AG09309 (cell line): ENCODE measurements at regions not wholly inside any gene's neighbourhood (a gene's known extent, or its start where the extent isn't known, plus 50 kb on each side); places are given as distances from the start of the nearest gene placed in this dataset.

Experiments
- DNase-seq: peaks from one replicate; pipeline ENCODE4 v3.0.0-alpha.2; 2010; ENCODE audit warnings: low read depth
- H3K4me3 ChIP-seq: 2 replicates; pipeline ENCODE4 v1.5.1; 2011; ENCODE audit warnings: mild to moderate bottlenecking, low read depth, low read length, moderate library complexity; ENCODE audit not compliant: control insufficient read depth
- CTCF ChIP-seq: IDR thresholded peaks from 2 replicates; pipeline ENCODE4 v1.5.1; 2011; ENCODE audit warnings: mild to moderate bottlenecking, low read depth, low read length, inconsistent platforms; ENCODE audit not compliant: insufficient read depth, control insufficient read depth; ENCODE audit errors: missing control alignments

GRCh38 chr4:96523611-96524010 is 683.7 kb downstream of the PDHA2 start:
- no peak for TF ChIP-seq CTCF
- DNase-seq: no peak
- H3K4me3 ChIP-seq: no peak overlapping the region

GRCh38 chr4:96524311-96524875 is 684.5 kb downstream of the PDHA2 start:
- no peak for DNase-seq
- no peak for TF ChIP-seq CTCF
- H3K4me3 ChIP-seq: no peak overlapping the region

- no peak overlapping the region for H3K4me3 ChIP-seq
- no peak for TF ChIP-seq CTCF
- DNase-seq: no peak
Observed at GRCh38 chr4:96525898-96526297, 686.0 kb downstream of the PDHA2 start.

GRCh38 chr4:96526625-96527024 is 686.7 kb downstream of the PDHA2 start:
- DNase-seq: no peak
- H3K4me3 ChIP-seq: no peak overlapping the region
- no peak for TF ChIP-seq CTCF

- H3K4me3 ChIP-seq: no peak overlapping the region
- no peak for DNase-seq
- TF ChIP-seq CTCF: no peak
Observed at GRCh38 chr4:96531836-96532235, 691.9 kb downstream of the PDHA2 start.

- no peak overlapping the region for H3K4me3 ChIP-seq
- TF ChIP-seq CTCF: no peak
- DNase-seq: no peak
Observed at GRCh38 chr4:96543346-96543745, 703.5 kb downstream of the PDHA2 start.

GRCh38 chr4:96558466-96558865 is 718.6 kb downstream of the PDHA2 start:
- no peak overlapping the region for H3K4me3 ChIP-seq
- TF ChIP-seq CTCF: no peak
- DNase-seq: no peak
